GM23338 (cell line): ENCODE measurements at regions not wholly inside any gene's neighbourhood (a gene's known extent, or its start where the extent isn't known, plus 50 kb on each side); places are given as distances from the start of the nearest gene placed in this dataset.

Source experiments
- ATAC-seq: fragments of 200-7000 bp; cut with Tn5 transposase; 3 replicates; pipeline ENCODE4 v1.9.1; 2020
- DNase-seq: peaks from one replicate; pipeline ENCODE4 v3.0.0-alpha.2; 2015; ENCODE audit warnings: low spot score
- H2AFZ ChIP-seq: fragments of 200-600 bp; sonication (generic); 2 replicates; pipeline ENCODE4 v1.8.0; 2016; ENCODE audit warnings: antibody characterized with exemption, mild to moderate bottlenecking, moderate library complexity
- H3F3A ChIP-seq: fragments of 200-600 bp; sonication (generic); replicated peaks from 2 replicates; pipeline ENCODE4 v1.8.0; 2017; ENCODE audit warnings: antibody characterized with exemption, mixed run types, low read depth
- H3K27ac ChIP-seq: fragments of 200-600 bp; sonication (generic); 2 replicates; pipeline ENCODE4 v1.6.1; 2016; ENCODE audit warnings: low read depth
- H3K27me3 ChIP-seq: fragments of 200-600 bp; sonication (generic); 2 replicates; pipeline ENCODE4 v1.8.0; 2016; ENCODE audit warnings: mild to moderate bottlenecking, mixed run types, moderate library complexity; ENCODE audit not compliant: insufficient read depth
- H3K36me3 ChIP-seq: fragments of 200-600 bp; sonication (generic); 2 replicates; pipeline ENCODE4 v1.8.0; 2016; ENCODE audit warnings: mild to moderate bottlenecking; ENCODE audit not compliant: insufficient read depth
- H3K4me1 ChIP-seq: fragments of 200-600 bp; sonication (generic); 2 replicates; pipeline ENCODE4 v1.8.0; 2016; ENCODE audit warnings: mild to moderate bottlenecking, moderate library complexity; ENCODE audit not compliant: insufficient read depth
- H3K4me2 ChIP-seq: fragments of 200-600 bp; sonication (generic); 2 replicates; pipeline ENCODE4 v1.7.1; 2017; ENCODE audit warnings: mixed run types
- H3K4me3 ChIP-seq: fragments of 200-600 bp; sonication (generic); 2 replicates; pipeline ENCODE4 v1.6.1; 2016; ENCODE audit warnings: mixed run types
- H3K79me2 ChIP-seq: fragments of 200-600 bp; sonication (generic); replicated peaks from 2 replicates; pipeline ENCODE4 v1.8.0; 2017; ENCODE audit warnings: mild to moderate bottlenecking; ENCODE audit not compliant: insufficient read depth
- H3K9me2 ChIP-seq: fragments of 200-600 bp; sonication (generic); 2 replicates; pipeline ENCODE4 v1.8.0; 2017; ENCODE audit not compliant: insufficient read depth
- H4K20me1 ChIP-seq: fragments of 200-600 bp; sonication (generic); replicated peaks from 2 replicates; pipeline ENCODE4 v1.8.0; 2017; ENCODE audit warnings: mild to moderate bottlenecking; ENCODE audit not compliant: insufficient read depth
- H3K27ac Mint-ChIP-seq: 2 replicates; pipeline ENCODE4 v1.8.0; 2020; ENCODE audit warnings: inconsistent platforms, mild to moderate bottlenecking, moderate library complexity, mixed read lengths
- H3K27me3 Mint-ChIP-seq: 3 replicates; pipeline ENCODE4 v1.8.0; 2022; ENCODE audit warnings: low read depth, mild to moderate bottlenecking, moderate library complexity, mixed read lengths, inconsistent platforms; ENCODE audit not compliant: insufficient read depth, poor library complexity
- H3K36me3 Mint-ChIP-seq: 3 replicates; pipeline ENCODE4 v1.8.0; 2021; ENCODE audit warnings: low read depth, mild to moderate bottlenecking, inconsistent platforms, moderate library complexity, mixed read lengths
- H3K4me1 Mint-ChIP-seq: 3 replicates; pipeline ENCODE4 v1.8.0; 2020; ENCODE audit warnings: mild to moderate bottlenecking, inconsistent platforms, mixed read lengths
- H3K4me3 Mint-ChIP-seq: 3 replicates; pipeline ENCODE4 v1.8.0; 2021; ENCODE audit warnings: moderate library complexity, mild to moderate bottlenecking, inconsistent platforms, mixed read lengths
- H3K9me3 Mint-ChIP-seq: 3 replicates; pipeline ENCODE4 v1.8.0; 2020; ENCODE audit warnings: moderate library complexity, mild to moderate bottlenecking, inconsistent platforms, mixed read lengths
- CREB1 ChIP-seq: fragments of 250-450 bp; sonication (Bioruptor Pico); IDR thresholded peaks from 2 replicates; pipeline ENCODE4 v1.5.0; 2020; ENCODE audit warnings: low read depth, mild to moderate bottlenecking, moderate library complexity
- EZH2 ChIP-seq: fragments of 200-600 bp; sonication (generic); IDR thresholded peaks from one replicate; pipeline ENCODE4 v1.8.0; 2017; ENCODE audit warnings: antibody characterized with exemption, mild to moderate bottlenecking, low read depth; ENCODE audit not compliant: unreplicated experiment
- EZH2phosphoT487 ChIP-seq: fragments of 200-600 bp; sonication (generic); IDR thresholded peaks from one replicate; pipeline ENCODE4 v1.8.1; 2018; ENCODE audit warnings: antibody characterized with exemption; ENCODE audit not compliant: unreplicated experiment
- JUNB ChIP-seq: IDR thresholded peaks from one replicate; pipeline ENCODE4 v1.6.1; 2016; ENCODE audit warnings: antibody characterized with exemption; ENCODE audit not compliant: unreplicated experiment
- NANOG ChIP-seq: IDR thresholded peaks from 2 replicates; pipeline ENCODE4 v1.6.1; 2016; ENCODE audit warnings: antibody characterized with exemption, borderline replicate concordance
- POLR2AphosphoS5 ChIP-seq: IDR thresholded peaks from 2 replicates; pipeline ENCODE4 v1.6.1; 2016; ENCODE audit warnings: antibody characterized with exemption, low read depth
- REST ChIP-seq: IDR thresholded peaks from one replicate; pipeline ENCODE4 v1.6.1; 2018; ENCODE audit warnings: antibody characterized with exemption; ENCODE audit not compliant: unreplicated experiment
- STAT1 ChIP-seq: IDR thresholded peaks from one replicate; pipeline ENCODE4 v1.6.1; 2016; ENCODE audit warnings: antibody characterized with exemption; ENCODE audit not compliant: unreplicated experiment
- ZNF114 ChIP-seq: fragments of 250-450 bp; sonication (Bioruptor Pico); IDR thresholded peaks from 2 replicates; pipeline ENCODE4 v1.5.0; 2020; ENCODE audit warnings: mild to moderate bottlenecking, moderate library complexity
- ZNF331 ChIP-seq: fragments of 250-450 bp; sonication (Bioruptor Pico); IDR thresholded peaks from 2 replicates; pipeline ENCODE4 v1.5.0; 2020; ENCODE audit warnings: low read depth, mild to moderate bottlenecking, moderate library complexity
- TF ChIP-seq, protein P1 (sequence below): IDR thresholded peaks from 2 replicates; pipeline ENCODE4 v1.6.1; 2016; ENCODE audit warnings: antibody characterized with exemption
- TF ChIP-seq, protein P2 (sequence below): fragments of 250-450 bp; sonication (Bioruptor Pico); IDR thresholded peaks from 2 replicates; pipeline ENCODE4 v1.5.0; 2020; ENCODE audit warnings: mild to moderate bottlenecking, moderate library complexity
- TF ChIP-seq, protein P3 (sequence below), 2 experiments: fragments of 200-600 bp in 1 of 2; sonication (generic) in 1 of 2; conservative IDR thresholded peaks; 2 replicates each; pipeline versions ENCODE4 v1.5.1 to v1.6.1; 2016 to 2017; ENCODE audit warnings: antibody characterized with exemption in 2 of 2, low read depth in 2 of 2, mild to moderate bottlenecking in 2 of 2, moderate library complexity in 1 of 2

DNA sequence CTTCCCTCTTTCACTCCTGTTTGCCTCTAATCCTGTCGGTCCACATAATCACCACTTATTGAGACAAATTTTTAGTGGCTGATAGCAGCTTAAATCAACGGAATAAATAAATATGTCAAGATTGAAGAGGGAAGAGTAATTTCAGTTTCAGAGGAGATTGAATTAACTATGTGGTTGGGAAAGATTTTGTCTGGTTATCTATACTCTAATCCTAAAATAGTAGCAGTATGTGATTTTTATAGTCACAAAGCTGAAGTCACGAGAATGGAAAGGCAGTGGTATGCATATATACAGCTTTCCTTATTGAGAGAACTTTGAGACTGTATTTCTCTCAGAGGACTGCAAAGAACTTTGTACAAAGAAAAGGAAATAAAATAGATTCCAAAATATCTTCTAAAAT, 493.3 kb downstream of the FAT4 start:
- TF ChIP-seq, protein P1, sequence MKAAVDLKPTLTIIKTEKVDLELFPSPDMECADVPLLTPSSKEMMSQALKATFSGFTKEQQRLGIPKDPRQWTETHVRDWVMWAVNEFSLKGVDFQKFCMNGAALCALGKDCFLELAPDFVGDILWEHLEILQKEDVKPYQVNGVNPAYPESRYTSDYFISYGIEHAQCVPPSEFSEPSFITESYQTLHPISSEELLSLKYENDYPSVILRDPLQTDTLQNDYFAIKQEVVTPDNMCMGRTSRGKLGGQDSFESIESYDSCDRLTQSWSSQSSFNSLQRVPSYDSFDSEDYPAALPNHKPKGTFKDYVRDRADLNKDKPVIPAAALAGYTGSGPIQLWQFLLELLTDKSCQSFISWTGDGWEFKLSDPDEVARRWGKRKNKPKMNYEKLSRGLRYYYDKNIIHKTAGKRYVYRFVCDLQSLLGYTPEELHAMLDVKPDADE = no peak
- no peak for TF ChIP-seq EZH2
- no peak for TF ChIP-seq CREB1 (CRISPR knock-in tag)
- no peak for TF ChIP-seq ZNF114 (CRISPR knock-in tag)
- TF ChIP-seq JUNB = no peak
- no peak for TF ChIP-seq STAT1
- TF ChIP-seq REST = no peak
- TF ChIP-seq NANOG = no peak
- TF ChIP-seq POLR2AphosphoS5 = no peak
- TF ChIP-seq EZH2phosphoT487 = no peak
- TF ChIP-seq, protein P2, sequence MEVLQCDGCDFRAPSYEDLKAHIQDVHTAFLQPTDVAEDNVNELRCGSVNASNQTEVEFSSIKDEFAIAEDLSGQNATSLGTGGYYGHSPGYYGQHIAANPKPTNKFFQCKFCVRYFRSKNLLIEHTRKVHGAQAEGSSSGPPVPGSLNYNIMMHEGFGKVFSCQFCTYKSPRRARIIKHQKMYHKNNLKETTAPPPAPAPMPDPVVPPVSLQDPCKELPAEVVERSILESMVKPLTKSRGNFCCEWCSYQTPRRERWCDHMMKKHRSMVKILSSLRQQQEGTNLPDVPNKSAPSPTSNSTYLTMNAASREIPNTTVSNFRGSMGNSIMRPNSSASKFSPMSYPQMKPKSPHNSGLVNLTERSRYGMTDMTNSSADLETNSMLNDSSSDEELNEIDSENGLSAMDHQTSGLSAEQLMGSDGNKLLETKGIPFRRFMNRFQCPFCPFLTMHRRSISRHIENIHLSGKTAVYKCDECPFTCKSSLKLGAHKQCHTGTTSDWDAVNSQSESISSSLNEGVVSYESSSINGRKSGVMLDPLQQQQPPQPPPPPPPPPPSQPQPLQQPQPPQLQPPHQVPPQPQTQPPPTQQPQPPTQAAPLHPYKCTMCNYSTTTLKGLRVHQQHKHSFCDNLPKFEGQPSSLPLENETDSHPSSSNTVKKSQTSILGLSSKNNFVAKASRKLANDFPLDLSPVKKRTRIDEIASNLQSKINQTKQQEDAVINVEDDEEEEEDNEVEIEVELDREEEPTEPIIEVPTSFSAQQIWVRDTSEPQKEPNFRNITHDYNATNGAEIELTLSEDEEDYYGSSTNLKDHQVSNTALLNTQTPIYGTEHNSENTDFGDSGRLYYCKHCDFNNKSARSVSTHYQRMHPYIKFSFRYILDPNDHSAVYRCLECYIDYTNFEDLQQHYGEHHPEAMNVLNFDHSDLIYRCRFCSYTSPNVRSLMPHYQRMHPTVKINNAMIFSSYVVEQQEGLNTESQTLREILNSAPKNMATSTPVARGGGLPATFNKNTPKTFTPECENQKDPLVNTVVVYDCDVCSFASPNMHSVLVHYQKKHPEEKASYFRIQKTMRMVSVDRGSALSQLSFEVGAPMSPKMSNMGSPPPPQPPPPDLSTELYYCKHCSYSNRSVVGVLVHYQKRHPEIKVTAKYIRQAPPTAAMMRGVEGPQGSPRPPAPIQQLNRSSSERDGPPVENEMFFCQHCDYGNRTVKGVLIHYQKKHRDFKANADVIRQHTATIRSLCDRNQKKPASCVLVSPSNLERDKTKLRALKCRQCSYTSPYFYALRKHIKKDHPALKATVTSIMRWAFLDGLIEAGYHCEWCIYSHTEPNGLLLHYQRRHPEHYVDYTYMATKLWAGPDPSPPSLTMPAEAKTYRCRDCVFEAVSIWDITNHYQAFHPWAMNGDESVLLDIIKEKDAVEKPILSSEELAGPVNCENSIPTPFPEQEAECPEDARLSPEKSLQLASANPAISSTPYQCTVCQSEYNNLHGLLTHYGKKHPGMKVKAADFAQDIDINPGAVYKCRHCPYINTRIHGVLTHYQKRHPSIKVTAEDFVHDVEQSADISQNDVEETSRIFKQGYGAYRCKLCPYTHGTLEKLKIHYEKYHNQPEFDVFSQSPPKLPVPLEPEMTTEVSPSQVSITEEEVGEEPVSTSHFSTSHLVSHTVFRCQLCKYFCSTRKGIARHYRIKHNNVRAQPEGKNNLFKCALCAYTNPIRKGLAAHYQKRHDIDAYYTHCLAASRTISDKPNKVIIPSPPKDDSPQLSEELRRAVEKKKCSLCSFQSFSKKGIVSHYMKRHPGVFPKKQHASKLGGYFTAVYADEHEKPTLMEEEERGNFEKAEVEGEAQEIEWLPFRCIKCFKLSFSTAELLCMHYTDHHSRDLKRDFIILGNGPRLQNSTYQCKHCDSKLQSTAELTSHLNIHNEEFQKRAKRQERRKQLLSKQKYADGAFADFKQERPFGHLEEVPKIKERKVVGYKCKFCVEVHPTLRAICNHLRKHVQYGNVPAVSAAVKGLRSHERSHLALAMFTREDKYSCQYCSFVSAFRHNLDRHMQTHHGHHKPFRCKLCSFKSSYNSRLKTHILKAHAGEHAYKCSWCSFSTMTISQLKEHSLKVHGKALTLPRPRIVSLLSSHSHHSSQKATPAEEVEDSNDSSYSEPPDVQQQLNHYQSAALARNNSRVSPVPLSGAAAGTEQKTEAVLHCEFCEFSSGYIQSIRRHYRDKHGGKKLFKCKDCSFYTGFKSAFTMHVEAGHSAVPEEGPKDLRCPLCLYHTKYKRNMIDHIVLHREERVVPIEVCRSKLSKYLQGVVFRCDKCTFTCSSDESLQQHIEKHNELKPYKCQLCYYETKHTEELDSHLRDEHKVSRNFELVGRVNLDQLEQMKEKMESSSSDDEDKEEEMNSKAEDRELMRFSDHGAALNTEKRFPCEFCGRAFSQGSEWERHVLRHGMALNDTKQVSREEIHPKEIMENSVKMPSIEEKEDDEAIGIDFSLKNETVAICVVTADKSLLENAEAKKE = no peak
- TF ChIP-seq, protein P3, sequence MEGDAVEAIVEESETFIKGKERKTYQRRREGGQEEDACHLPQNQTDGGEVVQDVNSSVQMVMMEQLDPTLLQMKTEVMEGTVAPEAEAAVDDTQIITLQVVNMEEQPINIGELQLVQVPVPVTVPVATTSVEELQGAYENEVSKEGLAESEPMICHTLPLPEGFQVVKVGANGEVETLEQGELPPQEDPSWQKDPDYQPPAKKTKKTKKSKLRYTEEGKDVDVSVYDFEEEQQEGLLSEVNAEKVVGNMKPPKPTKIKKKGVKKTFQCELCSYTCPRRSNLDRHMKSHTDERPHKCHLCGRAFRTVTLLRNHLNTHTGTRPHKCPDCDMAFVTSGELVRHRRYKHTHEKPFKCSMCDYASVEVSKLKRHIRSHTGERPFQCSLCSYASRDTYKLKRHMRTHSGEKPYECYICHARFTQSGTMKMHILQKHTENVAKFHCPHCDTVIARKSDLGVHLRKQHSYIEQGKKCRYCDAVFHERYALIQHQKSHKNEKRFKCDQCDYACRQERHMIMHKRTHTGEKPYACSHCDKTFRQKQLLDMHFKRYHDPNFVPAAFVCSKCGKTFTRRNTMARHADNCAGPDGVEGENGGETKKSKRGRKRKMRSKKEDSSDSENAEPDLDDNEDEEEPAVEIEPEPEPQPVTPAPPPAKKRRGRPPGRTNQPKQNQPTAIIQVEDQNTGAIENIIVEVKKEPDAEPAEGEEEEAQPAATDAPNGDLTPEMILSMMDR (conservative IDR thresholded peaks at IDR 0.05; ENCODE audit: low read depth in 2 of 2) = no peak
- TF ChIP-seq ZNF331 = no peak
- no peaks in the 10 kb centered on the region for H3F3A ChIP-seq
- no peaks in the 10 kb centered on the region for H4K20me1 ChIP-seq
- H3K36me3 Mint-ChIP-seq = no peaks in the 10 kb centered on the region
- H2AFZ ChIP-seq = peak overlapping the region; percentile 29; the same call in 1 of the 2 replicates
- H3K9me2 ChIP-seq = no peaks in the 10 kb centered on the region
- H3K27ac Mint-ChIP-seq = no peak overlapping the region; the same call in 1 of the 2 replicates
- H3K27me3 ChIP-seq = no peaks in the 10 kb centered on the region
- H3K4me2 ChIP-seq = no peak overlapping the region
- H3K4me1 ChIP-seq = no peaks in the 10 kb centered on the region
- H3K9me3 Mint-ChIP-seq = no peaks in the 10 kb centered on the region
- H3K4me1 Mint-ChIP-seq = no peaks in the 10 kb centered on the region; the same call in 2 of the 3 replicates
- ATAC-seq (no peak), DNase-seq (no peak)
- no peaks in the 10 kb centered on the region for H3K79me2 ChIP-seq
- no peak overlapping the region for H3K4me3 ChIP-seq
- H3K4me3 Mint-ChIP-seq = no peak overlapping the region
- H3K27ac ChIP-seq = no peak overlapping the region; the same call in 1 of the 2 replicates
- no peaks in the 10 kb centered on the region for H3K27me3 Mint-ChIP-seq
- H3K36me3 ChIP-seq = no peaks in the 10 kb centered on the region
